DMS53 treated with DMSO at 0.1 percent for 48 hours (cell line): ENCODE measurements at regions not wholly inside any gene's neighbourhood (a gene's known extent, or its start where the extent isn't known, plus 50 kb on each side); places are given as distances from the start of the nearest gene placed in this dataset.

Source experiments
- DNase-seq: peaks from one replicate; lab custom pipeline; 2025; ENCODE audit not compliant: unreplicated experiment; lab: John Stamatoyannopoulos, UW

- DNase-seq, result no peak
These were observed 195.1 kb downstream of the MAGEB5 start for GRCh38 chrX:26411045-26411444.

GRCh38 chrX:26409636-26410035 lies 193.7 kb downstream of the MAGEB5 start:
- no peak for DNase-seq

GRCh38 chrX:26387906-26388305 lies 171.9 kb downstream of the MAGEB5 start:
- DNase-seq, result no peak

- DNase-seq, result peak; percentile 46
These were observed 160.2 kb downstream of the MAGEB5 start for GRCh38 chrX:26376037-26376708.

- DNase-seq, result no peak
These were observed 159.4 kb downstream of the MAGEB5 start for GRCh38 chrX:26375346-26375745.

- no peak for DNase-seq
These were observed 157.9 kb downstream of the MAGEB5 start for GRCh38 chrX:26373829-26374228.

GRCh38 chrX:26352891-26353430 lies 137.0 kb downstream of the MAGEB5 start:
- no peak for DNase-seq

- DNase-seq, result no peak
These were observed 131.2 kb downstream of the MAGEB5 start for GRCh38 chrX:26347171-26347570.

- no peak for DNase-seq
These were observed 118.3 kb downstream of the MAGEB5 start for GRCh38 chrX:26334232-26334631.

- DNase-seq, result no peak
These were observed 112.8 kb downstream of the MAGEB5 start for GRCh38 chrX:26328608-26329319.

GRCh38 chrX:26309262-26309661 lies 93.3 kb downstream of the MAGEB5 start:
- DNase-seq, result no peak

GRCh38 chrX:26295425-26295824 lies 79.5 kb downstream of the MAGEB5 start:
- DNase-seq, result no peak

GRCh38 chrX:26286836-26287235 lies 70.9 kb downstream of the MAGEB5 start:
- no peak for DNase-seq
